Activated CD4-positive, alpha-beta T cell treated with anti-CD3 and anti-CD28 coated beads, Interleukin-10, Interleukin-2, amounts not matched to agents 100 ng/mL and 50 ng/mL, durations not matched to agents 16 hours and 8 hours (primary cell): ENCODE measurements at regions not wholly inside any gene's neighbourhood (a gene's known extent, or its start where the extent isn't known, plus 50 kb on each side); places are given as distances from the start of the nearest gene placed in this dataset.

Experiments used
- DNase-seq: peaks from one replicate; pipeline ENCODE4 v3.0.0-alpha.2; 2020

DNA sequence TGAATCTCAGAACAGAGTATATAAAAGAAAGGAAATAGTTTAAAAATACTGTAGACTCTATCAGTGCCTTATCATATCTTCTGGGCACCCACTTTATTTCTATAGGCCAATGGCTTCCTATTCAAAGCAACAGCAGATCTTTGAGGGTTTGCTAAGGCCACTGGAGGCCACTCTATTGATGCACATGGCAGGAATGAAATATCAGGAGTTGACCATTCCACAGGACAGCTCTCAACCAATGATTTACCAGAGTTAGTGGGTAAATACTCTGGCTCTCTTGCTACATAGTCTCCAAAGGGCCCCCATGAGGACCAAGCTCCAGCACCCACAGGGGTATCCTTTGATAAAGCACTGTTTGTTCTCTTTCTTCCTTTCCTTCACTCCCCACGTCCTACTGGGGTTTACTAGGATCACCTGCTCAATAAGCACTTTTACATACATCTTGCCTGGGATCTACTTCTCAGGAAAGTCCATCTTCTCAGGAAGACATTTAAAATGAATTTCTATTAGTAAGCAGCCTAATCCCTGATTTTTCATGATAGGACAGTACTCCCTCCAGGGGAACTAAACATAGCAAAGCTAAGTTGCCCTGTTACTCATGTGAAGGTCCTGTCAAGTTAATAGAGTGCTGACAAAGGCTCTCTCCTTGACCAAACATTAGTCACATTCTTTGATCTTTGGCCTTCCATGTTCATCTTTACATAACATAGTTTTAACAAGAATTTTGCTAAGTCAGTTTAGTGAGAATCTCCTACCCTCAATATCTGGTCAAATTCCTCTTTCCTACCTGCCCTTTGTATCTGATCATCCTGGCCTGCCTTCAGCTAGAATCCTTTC lies 459.7 kb downstream of the GRXCR1 start:
- DNase-seq, result no peak

DNA sequence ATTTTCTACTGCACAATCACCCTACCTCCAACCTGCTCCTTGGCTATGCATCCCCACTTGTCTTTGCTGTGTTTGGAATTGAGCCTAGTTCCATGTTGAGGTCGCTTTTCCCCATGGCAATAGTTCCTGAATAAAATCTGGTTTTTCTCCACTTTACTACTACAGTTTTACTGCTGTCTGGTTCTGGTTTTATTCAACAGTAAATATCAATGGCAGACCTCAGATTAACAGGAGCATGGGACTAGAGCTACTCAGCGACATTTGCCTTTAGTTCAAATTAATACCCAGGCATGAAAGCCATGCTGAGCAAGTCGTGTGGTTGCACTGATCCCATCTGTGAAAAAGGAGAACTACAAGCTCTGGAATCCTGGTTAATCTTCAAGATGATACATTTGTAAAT lies 460.3 kb downstream of the GRXCR1 start:
- no peak for DNase-seq

DNA sequence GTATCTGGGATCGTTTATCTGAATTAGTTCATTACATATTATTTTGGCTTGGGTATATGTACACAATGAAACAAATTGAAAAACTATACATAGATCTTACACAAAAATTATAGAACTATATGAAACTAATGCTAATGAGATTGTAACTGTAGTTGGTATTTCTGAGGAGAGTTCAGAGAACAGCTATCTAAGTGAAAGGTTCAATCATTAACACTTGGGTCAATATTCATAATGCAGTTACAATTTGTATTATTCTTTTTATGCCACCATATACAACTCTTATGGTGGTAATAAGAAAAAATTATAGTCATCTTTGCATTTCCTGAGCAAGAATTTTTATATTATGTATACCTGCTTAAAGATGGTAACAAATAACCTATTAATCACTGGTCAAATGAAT lies 461.0 kb downstream of the GRXCR1 start:
- DNase-seq, result no peak

- DNase-seq, result no peak
These were observed 464.3 kb downstream of the GRXCR1 start for GRCh38 chr4:43356786-43357185.

GRCh38 chr4:43357252-43357974 lies 464.9 kb downstream of the GRXCR1 start:
- DNase-seq, result no peak

DNA sequence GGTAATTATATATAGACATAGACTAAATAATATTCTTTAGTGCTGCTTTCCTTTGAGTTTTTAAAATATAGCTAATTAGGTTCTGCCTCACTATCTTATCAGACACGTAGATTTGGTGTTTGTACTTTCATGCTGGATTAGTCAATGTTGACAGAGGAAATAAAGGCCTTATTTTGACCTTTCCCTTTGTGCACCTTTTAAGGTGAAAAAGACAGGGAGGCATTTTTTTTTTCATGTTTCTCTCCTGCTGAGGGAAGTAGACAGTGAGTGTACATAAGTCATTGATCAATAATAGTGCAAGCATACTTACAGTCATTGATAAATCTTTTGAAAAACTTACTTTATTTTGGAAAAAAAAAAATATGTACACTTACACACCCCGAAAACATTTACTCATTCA lies 467.8 kb downstream of the GRXCR1 start:
- DNase-seq, result no peak

DNA sequence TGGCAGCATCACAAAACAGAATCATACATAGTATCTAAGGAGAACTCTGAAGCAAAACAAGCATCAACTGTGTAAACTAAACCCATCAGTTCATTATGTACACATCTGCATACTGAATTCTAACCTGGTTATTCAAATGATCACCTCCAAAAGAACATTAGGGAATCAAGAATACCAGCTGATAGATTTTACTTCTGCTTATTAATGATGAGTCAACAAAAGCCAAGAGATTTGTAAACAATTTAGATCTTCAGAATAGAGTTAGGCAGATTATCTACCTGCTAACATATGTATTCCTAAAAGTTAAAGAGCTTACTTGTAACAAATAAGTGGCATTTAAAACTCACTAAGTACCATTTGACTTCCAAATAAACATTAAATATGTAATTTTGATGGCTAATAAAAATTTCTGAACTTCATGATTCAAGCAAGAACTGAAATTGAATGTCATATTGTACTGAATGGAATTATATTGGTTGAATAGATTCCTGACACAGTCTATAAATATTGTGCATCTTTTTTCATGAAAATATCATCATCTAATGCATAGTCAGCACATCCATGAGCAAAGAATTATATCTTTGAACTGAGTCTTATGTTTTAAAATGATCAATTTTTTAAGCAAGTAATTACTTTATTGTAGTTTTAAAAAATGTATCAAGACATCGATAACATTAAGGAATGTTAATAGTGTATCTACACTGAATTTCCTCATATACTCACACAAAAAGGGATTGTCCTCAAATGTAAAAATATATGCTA lies 470.5 kb downstream of the GRXCR1 start:
- no peak for DNase-seq

GRCh38 chr4:43369036-43369594 lies 476.6 kb downstream of the GRXCR1 start:
- DNase-seq, result no peak

- DNase-seq, result no peak
These were observed 480.7 kb downstream of the GRXCR1 start for GRCh38 chr4:43373201-43373600.

GRCh38 chr4:43374216-43374751 lies 481.8 kb downstream of the GRXCR1 start:
- DNase-seq, result no peak

DNA sequence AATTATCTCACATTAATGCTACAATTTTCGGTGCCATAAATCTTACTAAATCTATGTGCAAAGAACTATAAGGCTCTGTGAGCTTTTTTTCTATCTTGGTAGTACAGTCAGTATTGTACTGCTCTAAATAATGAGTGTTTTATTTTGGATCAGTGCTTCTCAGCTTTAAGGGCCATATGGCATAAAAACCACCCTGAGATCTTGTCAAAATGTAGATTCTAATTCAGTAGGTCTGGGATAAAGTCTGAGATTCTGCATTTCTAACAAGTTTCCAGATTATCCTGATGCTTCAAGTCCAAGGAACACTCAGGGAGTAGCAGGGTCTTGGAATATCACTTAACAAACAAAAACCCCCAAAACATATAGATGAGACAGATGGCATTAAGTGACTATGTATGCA lies 486.5 kb downstream of the GRXCR1 start:
- no peak for DNase-seq

DNA sequence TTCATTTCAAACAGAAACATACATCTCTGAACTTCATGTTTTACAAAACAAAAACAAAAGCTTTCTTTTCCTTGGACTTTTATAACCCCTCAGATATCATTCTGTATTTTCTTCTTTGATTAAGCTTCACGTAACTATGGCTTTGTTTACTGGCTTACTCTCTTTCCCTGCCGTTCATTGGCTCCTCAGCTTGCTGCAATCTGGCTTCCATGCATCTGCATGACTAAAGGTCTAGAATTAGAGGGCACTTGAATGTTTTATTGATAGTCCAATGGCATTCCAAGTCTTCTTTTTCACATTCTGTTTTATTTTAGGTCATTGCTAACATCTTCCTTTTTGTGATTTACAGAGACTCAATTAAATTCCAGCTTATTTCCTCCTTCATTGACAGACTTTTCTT lies 487.6 kb downstream of the GRXCR1 start:
- DNase-seq, result no peak

DNA sequence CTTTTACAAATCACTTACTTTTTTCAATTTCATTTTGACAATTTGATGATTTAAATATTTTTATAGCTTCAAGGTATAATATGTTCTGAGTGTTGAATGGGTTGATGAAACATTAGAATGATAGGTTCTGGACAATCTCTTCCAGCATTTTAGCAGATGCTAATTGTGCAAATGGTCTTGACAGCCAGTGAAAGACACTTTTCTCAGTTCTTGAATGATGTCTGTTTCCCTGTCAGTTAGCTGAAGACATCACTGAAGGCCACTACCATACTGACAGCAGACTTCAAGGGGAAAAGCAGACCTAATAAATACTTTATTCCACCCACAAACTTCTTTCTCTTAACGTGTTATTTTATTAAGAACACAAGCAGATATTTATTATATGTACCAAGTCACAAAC lies 498.6 kb downstream of the GRXCR1 start:
- DNase-seq, result no peak

GRCh38 chr4:43394976-43395375 lies 502.5 kb downstream of the GRXCR1 start:
- no peak for DNase-seq

DNA sequence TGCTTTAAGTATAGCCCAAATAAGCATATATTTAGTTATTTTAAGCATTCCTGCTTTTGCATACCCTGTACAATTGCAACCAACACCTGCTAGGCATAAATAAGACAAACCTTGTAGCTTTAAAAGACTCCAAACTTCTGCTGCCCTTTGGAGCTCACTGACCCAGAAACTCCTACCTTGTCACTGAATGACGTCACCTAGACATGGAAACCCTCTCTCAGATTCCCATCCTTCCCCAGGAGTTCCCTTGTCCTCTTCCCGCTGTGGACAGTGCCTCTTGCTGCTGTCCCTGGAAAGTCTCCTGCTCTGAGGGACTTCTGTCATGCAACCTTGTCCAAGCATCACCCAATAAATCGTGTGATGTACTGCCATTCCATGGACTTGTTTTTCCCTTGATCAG lies 507.2 kb downstream of the GRXCR1 start:
- DNase-seq, result no peak

DNA sequence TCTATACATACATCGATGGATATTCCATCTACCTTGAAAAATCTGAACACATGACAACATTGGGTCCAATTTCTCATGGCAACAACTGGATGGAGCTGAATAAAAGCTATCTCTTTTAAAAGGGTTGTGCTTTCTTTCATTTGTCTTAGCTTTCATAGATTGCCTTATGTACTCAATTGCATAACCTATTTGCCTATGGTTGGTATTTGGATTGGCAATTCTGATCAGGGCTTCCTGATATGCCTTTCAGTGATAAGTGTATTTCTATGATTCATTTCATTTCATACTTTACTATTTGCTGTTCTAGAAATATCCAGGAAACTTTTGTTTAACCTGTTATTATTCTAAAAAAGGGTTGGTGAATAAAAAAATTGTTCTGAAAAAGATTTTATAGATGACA lies 509.9 kb downstream of the GRXCR1 start:
- DNase-seq, result no peak

GRCh38 chr4:43410636-43411035 lies 518.1 kb downstream of the GRXCR1 start:
- no peak for DNase-seq

- no peak for DNase-seq
These were observed 518.7 kb downstream of the GRXCR1 start for GRCh38 chr4:43411226-43411625.

DNA sequence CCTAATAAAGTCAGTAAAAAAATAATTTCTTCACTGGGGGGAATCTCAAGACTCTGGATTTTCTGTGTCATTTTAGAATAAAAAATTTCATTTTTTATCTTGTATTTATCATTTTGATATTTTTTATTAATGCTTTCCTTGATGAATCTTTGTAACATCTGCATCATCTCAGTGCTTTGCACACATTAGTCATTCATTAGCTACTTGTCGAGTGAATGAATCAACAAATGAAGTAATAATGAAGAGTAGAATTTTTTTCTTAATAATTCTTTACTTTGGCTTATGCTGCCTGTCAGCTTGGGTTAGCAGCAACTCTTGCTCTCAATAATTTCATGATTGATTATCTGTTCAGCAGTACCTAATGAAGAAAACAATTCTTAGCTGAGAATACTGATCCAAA lies 530.8 kb downstream of the GRXCR1 start:
- no peak for DNase-seq

DNA sequence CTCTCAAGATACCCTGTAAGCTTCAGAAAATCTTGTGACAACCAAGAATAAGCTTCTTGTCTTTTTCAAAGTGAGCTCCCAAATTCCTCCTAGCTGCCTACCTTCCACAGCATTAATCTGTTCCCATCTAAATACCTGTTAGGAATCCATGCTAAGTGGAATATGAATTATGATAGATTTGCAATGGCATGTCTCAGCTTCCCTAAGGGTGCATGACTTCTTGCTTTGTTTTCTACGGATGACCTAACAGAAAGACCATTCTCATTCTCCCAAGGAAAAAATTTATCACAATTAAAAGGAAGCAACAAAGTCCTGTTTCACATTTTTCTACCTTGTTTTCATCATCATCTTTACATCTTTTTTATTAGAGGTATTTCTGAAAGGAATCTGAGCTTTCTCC lies 532.7 kb downstream of the GRXCR1 start:
- no peak for DNase-seq

DNA sequence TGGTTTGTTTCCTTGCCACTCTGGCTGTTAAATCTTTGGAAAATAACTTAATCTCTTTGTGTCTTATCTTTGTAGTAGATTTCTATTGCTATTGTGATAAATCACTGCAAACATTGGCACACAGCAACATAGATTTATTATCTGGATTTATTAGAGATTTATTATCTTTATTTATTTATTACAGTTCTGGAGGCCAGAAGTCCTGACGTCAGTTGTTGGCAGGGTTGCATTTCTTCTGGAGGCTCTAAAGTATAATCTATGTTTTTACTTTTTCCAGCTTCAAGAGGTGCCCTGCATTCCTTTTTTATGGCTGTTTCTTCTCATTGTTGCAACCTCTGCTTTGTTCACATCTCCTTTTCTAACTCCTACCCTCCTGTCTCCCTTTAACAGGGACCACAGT lies 542.8 kb downstream of the GRXCR1 start:
- DNase-seq, result no peak

DNA sequence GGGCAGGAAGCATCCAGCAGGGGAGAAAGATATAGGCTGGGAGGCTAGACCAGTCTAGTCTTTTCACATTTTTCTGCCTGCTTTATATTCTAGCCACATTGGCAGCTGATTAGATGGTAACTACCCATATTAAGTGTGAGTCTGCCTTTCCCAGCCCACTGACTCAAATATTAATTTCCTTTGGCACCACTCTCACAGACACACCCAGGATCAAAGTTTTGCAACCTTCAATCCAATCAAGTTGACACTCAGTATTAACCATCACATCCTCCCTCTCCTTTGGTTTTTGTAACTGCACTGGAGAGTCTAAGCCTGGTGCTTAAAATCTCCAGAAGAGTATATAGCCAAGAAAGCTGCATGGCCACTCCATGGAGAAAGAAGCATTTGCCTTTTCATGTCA lies 560.4 kb downstream of the GRXCR1 start:
- DNase-seq, result no peak

GRCh38 chr4:43456383-43456782 lies 563.9 kb downstream of the GRXCR1 start:
- no peak for DNase-seq
